CD14-positive monocyte (primary cell): ENCODE measurements at regions not wholly inside any gene's neighbourhood (a gene's known extent, or its start where the extent isn't known, plus 50 kb on each side); places are given as distances from the start of the nearest gene placed in this dataset.

Source experiments
- DNase-seq, 3 donors: peaks; one replicate each; pipeline ENCODE4 v3.0.0-alpha.2; 2011 to 2022
- H2AFZ ChIP-seq: 2 replicates; pipeline ENCODE4 v1.6.0; 2012; ENCODE audit warnings: mild to moderate bottlenecking, low read depth, low read length, inconsistent platforms; ENCODE audit not compliant: insufficient read depth, poor library complexity, severe bottlenecking
- H3K27ac ChIP-seq, 2 donors: 1 replicate in 1 of 2; 2 replicates in 1 of 2; pipeline ENCODE4 v1.5.1; 2012 to 2013; ENCODE audit warnings: low read length in 2 of 2, control low read depth in 1 of 2, inconsistent platforms in 1 of 2, low read depth in 1 of 2, mild to moderate bottlenecking in 1 of 2
- H3K27me3 ChIP-seq, 2 donors: one replicate each; pipeline versions ENCODE4 v1.6.0 to v1.6.1; 2011 to 2013; ENCODE audit warnings: low read length in 2 of 2; ENCODE audit not compliant: control insufficient read depth in 2 of 2, insufficient read depth in 2 of 2
- H3K36me3 ChIP-seq, 2 donors: replicated peaks in 1 of 2; 1 replicate in 1 of 2; 2 replicates in 1 of 2; pipeline versions ENCODE4 v1.5.1 to v1.6.1; 2012 to 2013; ENCODE audit warnings: low read length in 2 of 2, control low read depth in 1 of 2, inconsistent platforms in 1 of 2, mild to moderate bottlenecking in 1 of 2; ENCODE audit not compliant: insufficient read depth in 2 of 2, control insufficient read depth in 1 of 2
- H3K4me1 ChIP-seq, 2 donors: 1 replicate in 1 of 2; 2 replicates in 1 of 2; pipeline versions ENCODE4 v1.5.1 to v1.6.1; 2012 to 2013; ENCODE audit warnings: low read length in 2 of 2, control low read depth in 1 of 2, inconsistent platforms in 1 of 2, mild to moderate bottlenecking in 1 of 2, moderate library complexity in 1 of 2; ENCODE audit not compliant: insufficient read depth in 2 of 2, control insufficient read depth in 1 of 2
- H3K4me2 ChIP-seq: replicated peaks from 2 replicates; pipeline ENCODE3; 2012; ENCODE audit warnings: low read length, moderate library complexity, mild to moderate bottlenecking; ENCODE audit not compliant: poor library complexity, severe bottlenecking; ENCODE audit errors: extremely low read depth
- H3K4me3 ChIP-seq, 3 experiments: fragments of 200-600 bp in 1 of 3; sonication (generic) in 1 of 3; replicated peaks in 1 of 3; 1 replicate in 2 of 3; 2 replicates in 1 of 3; pipeline ENCODE4 v1.5.1; 2011 to 2013; ENCODE audit warnings: low read length in 3 of 3, mild to moderate bottlenecking in 3 of 3, control low read depth in 2 of 3, low read depth in 2 of 3, inconsistent platforms in 1 of 3, moderate library complexity in 1 of 3
- H3K79me2 ChIP-seq: 2 replicates; pipeline ENCODE4 v1.6.0; 2012; ENCODE audit warnings: mild to moderate bottlenecking, control low read depth, inconsistent platforms, low read length, moderate library complexity; ENCODE audit not compliant: insufficient read depth
- H3K9ac ChIP-seq: 2 replicates; pipeline ENCODE4 v1.6.0; 2017; ENCODE audit warnings: low read length, mild to moderate bottlenecking; ENCODE audit not compliant: insufficient read depth, poor library complexity, severe bottlenecking
- H3K9me3 ChIP-seq, 2 donors: replicated peaks in 1 of 2; 1 replicate in 1 of 2; 2 replicates in 1 of 2; pipeline versions ENCODE4 v1.5.1 to v1.6.1; 2012 to 2013; ENCODE audit warnings: low read length in 2 of 2, control low read depth in 1 of 2; ENCODE audit not compliant: control insufficient read depth in 1 of 2, insufficient read depth in 1 of 2
- H4K20me1 ChIP-seq: 2 replicates; pipeline ENCODE4 v1.6.0; 2012; ENCODE audit warnings: mild to moderate bottlenecking, low read length, control low read depth, moderate library complexity; ENCODE audit not compliant: insufficient read depth
- H3K27ac Mint-ChIP-seq, 7 donors: one replicate each; pipeline ENCODE4 v1.8.0; 2020; ENCODE audit warnings: mild to moderate bottlenecking in 7 of 7, mixed read lengths in 7 of 7, moderate library complexity in 6 of 7, inconsistent platforms in 2 of 7
- H3K27me3 Mint-ChIP-seq, 3 donors: one replicate each; pipeline ENCODE4 v1.8.0; 2021 to 2022; ENCODE audit warnings: low read depth in 3 of 3, mild to moderate bottlenecking in 3 of 3, mixed read lengths in 3 of 3, moderate library complexity in 3 of 3, inconsistent platforms in 1 of 3
- H3K36me3 Mint-ChIP-seq, 2 donors: one replicate each; pipeline ENCODE4 v1.8.0; 2020; ENCODE audit warnings: mixed read lengths in 2 of 2, inconsistent platforms in 1 of 2, mild to moderate bottlenecking in 1 of 2
- H3K4me1 Mint-ChIP-seq: one replicate; pipeline ENCODE4 v1.8.0; 2020; ENCODE audit warnings: mild to moderate bottlenecking, mixed read lengths
- H3K4me3 Mint-ChIP-seq, 2 donors: one replicate each; pipeline ENCODE4 v1.8.0; 2020; ENCODE audit warnings: mild to moderate bottlenecking in 2 of 2, mixed read lengths in 2 of 2, moderate library complexity in 1 of 2
- H3K9me3 Mint-ChIP-seq, 7 donors: one replicate each; pipeline ENCODE4 v1.8.0; 2020 to 2022; ENCODE audit warnings: mixed read lengths in 7 of 7, mild to moderate bottlenecking in 6 of 7, moderate library complexity in 6 of 7, inconsistent platforms in 2 of 7
- WGBS: methylation state at CpG from one replicate; pipeline ENCODE4 v1.1.5; 2013; ENCODE audit warnings: missing lambda C conversion rate; ENCODE audit not compliant: insufficient coverage; 5-methylcytosine and 5-hydroxymethylcytosine counted together
- intact Hi-C, 2 donors: fragments of 100-400 bp; cut with micrococcal nuclease; formaldehyde crosslinking; loops; one replicate each; pipeline versions ENCODE4 v1.15.0 to v1.15.1; 2023
- TF ChIP-seq, protein P1 (sequence below): fragments of 200-600 bp; IDR thresholded peaks from one replicate; pipeline ENCODE4 v1.8.0; 2022; ENCODE audit warnings: antibody characterized with exemption, mild to moderate bottlenecking

- Mint-ChIP-seq H3K9me3 (peaks cover 0 to 7% (median 3%) of the 10 kb centered on the region in 7 donors), H3K36me3 (no peaks in the 10 kb centered on the region), H3K4me1 (no peaks in the 10 kb centered on the region), H3K4me3 (no peak overlapping the region), H3K27me3 (no peaks in the 10 kb centered on the region), H3K27ac (no peak overlapping the region)
- H3K4me2 ChIP-seq = no peak overlapping the region
- no peaks in the 10 kb centered on the region for H3K36me3 ChIP-seq
- no peak overlapping the region for H3K27ac ChIP-seq
- DNase-seq = no peak
- H3K79me2 ChIP-seq = no peaks in the 10 kb centered on the region
- no peaks in the 10 kb centered on the region for H3K27me3 ChIP-seq
- H3K9me3 ChIP-seq = no peaks in the 10 kb centered on the region
- no peak overlapping the region for H3K9ac ChIP-seq
- no peaks in the 10 kb centered on the region for H4K20me1 ChIP-seq
- 70% methylated on average over 2 of the region's 2 CpGs for WGBS
- intact Hi-C loops = no loop called here
- TF ChIP-seq, protein P1, sequence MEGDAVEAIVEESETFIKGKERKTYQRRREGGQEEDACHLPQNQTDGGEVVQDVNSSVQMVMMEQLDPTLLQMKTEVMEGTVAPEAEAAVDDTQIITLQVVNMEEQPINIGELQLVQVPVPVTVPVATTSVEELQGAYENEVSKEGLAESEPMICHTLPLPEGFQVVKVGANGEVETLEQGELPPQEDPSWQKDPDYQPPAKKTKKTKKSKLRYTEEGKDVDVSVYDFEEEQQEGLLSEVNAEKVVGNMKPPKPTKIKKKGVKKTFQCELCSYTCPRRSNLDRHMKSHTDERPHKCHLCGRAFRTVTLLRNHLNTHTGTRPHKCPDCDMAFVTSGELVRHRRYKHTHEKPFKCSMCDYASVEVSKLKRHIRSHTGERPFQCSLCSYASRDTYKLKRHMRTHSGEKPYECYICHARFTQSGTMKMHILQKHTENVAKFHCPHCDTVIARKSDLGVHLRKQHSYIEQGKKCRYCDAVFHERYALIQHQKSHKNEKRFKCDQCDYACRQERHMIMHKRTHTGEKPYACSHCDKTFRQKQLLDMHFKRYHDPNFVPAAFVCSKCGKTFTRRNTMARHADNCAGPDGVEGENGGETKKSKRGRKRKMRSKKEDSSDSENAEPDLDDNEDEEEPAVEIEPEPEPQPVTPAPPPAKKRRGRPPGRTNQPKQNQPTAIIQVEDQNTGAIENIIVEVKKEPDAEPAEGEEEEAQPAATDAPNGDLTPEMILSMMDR = no peak
- H2AFZ ChIP-seq = no peak overlapping the region
- H3K4me3 ChIP-seq = no peak overlapping the region
- no peaks in the 10 kb centered on the region for H3K4me1 ChIP-seq
Measured at GRCh38 chr5:136811551-136811950, 446.2 kb upstream of the TRPC7 start.

- no CpG with 5 or more reads among the region's 3 CpGs for WGBS
- TF ChIP-seq, protein P1 = no peak
- Histone ChIP-seq H4K20me1 (no peaks in the 10 kb centered on the region), H3K36me3 (no peaks in the 10 kb centered on the region), H3K9ac (no peak overlapping the region), H3K27me3 (no peaks in the 10 kb centered on the region), H3K4me3 (no peak overlapping the region), H3K27ac (no peak overlapping the region), H2AFZ (no peak overlapping the region), H3K9me3 (no peaks in the 10 kb centered on the region), H3K4me2 (no peak overlapping the region), H3K4me1 (no peaks in the 10 kb centered on the region), H3K79me2 (no peaks in the 10 kb centered on the region)
- intact Hi-C loops = no loop called here
- Mint-ChIP-seq H3K36me3 (no peaks in the 10 kb centered on the region), H3K9me3 (peaks cover 0 to 7% (median 3%) of the 10 kb centered on the region in 7 donors), H3K27ac (no peak overlapping the region), H3K4me3 (no peak overlapping the region), H3K4me1 (no peaks in the 10 kb centered on the region), H3K27me3 (no peaks in the 10 kb centered on the region)
- DNase-seq = no peak
Measured at GRCh38 chr5:136811086-136811485, 445.7 kb upstream of the TRPC7 start.
